ENCODE measurements at regions not wholly inside any gene's neighbourhood (a gene's known extent, or its start where the extent isn't known, plus 50 kb on each side); places are given as distances from the start of the nearest gene placed in this dataset.

- no peak for DNase-seq (ENCODE audit: extremely low read depth, low read depth)
Measured at GRCh38 chr11:134685793-134686380, 273.8 kb upstream of the B3GAT1 start.

DNA sequence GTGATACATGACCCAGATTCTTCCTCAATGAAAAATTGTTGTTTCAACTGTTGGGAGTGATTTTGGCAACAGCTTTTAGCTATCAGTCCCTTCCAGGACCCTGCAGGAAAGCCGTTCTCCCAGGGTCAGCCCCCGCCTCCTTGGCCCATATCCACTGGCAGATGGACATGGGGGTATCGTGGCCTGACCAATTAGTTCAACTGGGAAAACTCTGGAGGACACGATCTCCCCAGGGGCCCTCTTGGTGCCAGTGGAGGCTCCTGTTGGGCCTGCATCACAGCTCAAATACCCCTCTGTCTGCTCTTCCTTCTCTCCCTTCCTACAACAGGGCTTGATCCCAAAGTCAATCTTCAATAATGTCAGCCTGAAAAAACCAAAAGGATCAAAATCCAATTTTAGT lies 272.5 kb upstream of the B3GAT1 start:
- H3K4me3 ChIP-seq (replicated peaks; ENCODE audit: low read depth, low read length), result no peak overlapping the region
- TF ChIP-seq, protein P1, sequence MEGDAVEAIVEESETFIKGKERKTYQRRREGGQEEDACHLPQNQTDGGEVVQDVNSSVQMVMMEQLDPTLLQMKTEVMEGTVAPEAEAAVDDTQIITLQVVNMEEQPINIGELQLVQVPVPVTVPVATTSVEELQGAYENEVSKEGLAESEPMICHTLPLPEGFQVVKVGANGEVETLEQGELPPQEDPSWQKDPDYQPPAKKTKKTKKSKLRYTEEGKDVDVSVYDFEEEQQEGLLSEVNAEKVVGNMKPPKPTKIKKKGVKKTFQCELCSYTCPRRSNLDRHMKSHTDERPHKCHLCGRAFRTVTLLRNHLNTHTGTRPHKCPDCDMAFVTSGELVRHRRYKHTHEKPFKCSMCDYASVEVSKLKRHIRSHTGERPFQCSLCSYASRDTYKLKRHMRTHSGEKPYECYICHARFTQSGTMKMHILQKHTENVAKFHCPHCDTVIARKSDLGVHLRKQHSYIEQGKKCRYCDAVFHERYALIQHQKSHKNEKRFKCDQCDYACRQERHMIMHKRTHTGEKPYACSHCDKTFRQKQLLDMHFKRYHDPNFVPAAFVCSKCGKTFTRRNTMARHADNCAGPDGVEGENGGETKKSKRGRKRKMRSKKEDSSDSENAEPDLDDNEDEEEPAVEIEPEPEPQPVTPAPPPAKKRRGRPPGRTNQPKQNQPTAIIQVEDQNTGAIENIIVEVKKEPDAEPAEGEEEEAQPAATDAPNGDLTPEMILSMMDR (IDR thresholded peaks at IDR 0.05; ENCODE audit: low read depth, low read length, missing control alignments), result no peak
- no peak for DNase-seq (ENCODE audit: extremely low read depth, low read depth)

More at GRCh38 chr11:134685793-134686380, 273.8 kb upstream of the B3GAT1 start:
- H3K4me3 ChIP-seq (replicated peaks; ENCODE audit: low read depth, low read length), result no peak overlapping the region
- TF ChIP-seq, protein P1 (IDR thresholded peaks at IDR 0.05; ENCODE audit: low read depth, low read length, missing control alignments), result no peak

DNA sequence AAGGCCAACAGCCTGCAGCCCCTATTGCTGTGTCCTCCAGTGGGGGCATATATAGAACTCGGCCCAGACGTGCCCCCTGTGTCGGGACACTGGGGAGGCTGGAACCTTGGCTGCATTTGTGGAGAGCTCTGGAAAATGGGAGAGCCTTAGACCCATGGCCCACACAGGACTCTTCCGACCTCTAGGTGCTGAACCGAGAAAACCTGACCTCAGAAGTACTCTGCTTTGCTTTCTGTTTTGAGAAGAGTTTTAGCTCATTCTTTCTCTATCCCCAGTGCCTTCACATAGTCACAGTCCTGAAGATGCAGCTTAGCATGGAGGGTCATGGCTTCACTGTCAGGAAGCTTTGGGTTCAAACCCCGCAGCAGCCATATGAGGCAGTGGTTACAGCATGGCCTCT lies 271.8 kb upstream of the B3GAT1 start:
- no peak for DNase-seq (ENCODE audit: extremely low read depth, low read depth)
- TF ChIP-seq, protein P1 (IDR thresholded peaks at IDR 0.05; ENCODE audit: low read depth, low read length, missing control alignments), result no peak
- no peak overlapping the region for H3K4me3 ChIP-seq (replicated peaks; ENCODE audit: low read depth, low read length)

- DNase-seq (ENCODE audit: extremely low read depth, low read depth), result no peak
- no peak overlapping the region for H3K4me3 ChIP-seq (replicated peaks; ENCODE audit: low read depth, low read length)
- TF ChIP-seq, protein P1 (IDR thresholded peaks at IDR 0.05; ENCODE audit: low read depth, low read length, missing control alignments), result no peak
Measured at GRCh38 chr11:134682577-134682976, 270.5 kb upstream of the B3GAT1 start.

DNA sequence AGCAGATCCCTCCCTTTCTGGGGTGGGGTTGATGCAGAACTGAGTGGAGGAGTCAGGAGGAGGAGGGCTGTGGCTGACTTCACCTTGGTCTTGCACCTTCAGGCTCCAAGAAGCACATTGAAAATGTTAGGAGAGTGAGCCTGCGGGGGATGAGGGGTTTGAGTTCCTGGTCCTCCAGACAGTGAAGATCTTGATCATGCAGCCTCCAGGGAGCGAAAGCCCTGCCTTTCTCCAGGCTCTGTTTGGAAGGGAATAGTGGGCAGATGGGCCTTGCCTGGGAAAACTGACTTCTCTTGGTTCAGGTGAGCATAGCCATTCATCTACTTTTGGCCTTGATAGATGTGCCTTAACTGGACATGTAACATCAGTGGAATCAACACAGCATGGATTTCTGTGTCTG lies 267.6 kb upstream of the B3GAT1 start:
- TF ChIP-seq, protein P1 (IDR thresholded peaks at IDR 0.05; ENCODE audit: low read depth, low read length, missing control alignments), result no peak
- no peak for DNase-seq (ENCODE audit: extremely low read depth, low read depth)
- H3K4me3 ChIP-seq (replicated peaks; ENCODE audit: low read depth, low read length), result no peak overlapping the region

GRCh38 chr11:134678744-134679143 lies 266.7 kb upstream of the B3GAT1 start:
- no peak overlapping the region for H3K4me3 ChIP-seq (replicated peaks; ENCODE audit: low read depth, low read length)
- DNase-seq (ENCODE audit: extremely low read depth, low read depth), result no peak
- TF ChIP-seq, protein P1 (IDR thresholded peaks at IDR 0.05; ENCODE audit: low read depth, low read length, missing control alignments), result no peak

Data from HFF-Myc (cell line).